HL-60 (cell line): ENCODE measurements at regions not wholly inside any gene's neighbourhood (a gene's known extent, or its start where the extent isn't known, plus 50 kb on each side); places are given as distances from the start of the nearest gene placed in this dataset.
"Not testable (repeated sequence)": the region's sequence is repeated elsewhere in the genome, so short reads cannot be mapped to it uniquely, and the experiment has no call there.

Experiments
- CTCF ChIP-seq: IDR thresholded peaks from one replicate; pipeline ENCODE4 v1.5.1; 2011; ENCODE audit warnings: low read length, control low read depth, inconsistent platforms; ENCODE audit not compliant: insufficient read depth
- POLR2AphosphoS5 ChIP-seq: IDR thresholded peaks from 2 replicates; pipeline ENCODE4 v1.6.1; 2012; ENCODE audit warnings: low read depth

DNA sequence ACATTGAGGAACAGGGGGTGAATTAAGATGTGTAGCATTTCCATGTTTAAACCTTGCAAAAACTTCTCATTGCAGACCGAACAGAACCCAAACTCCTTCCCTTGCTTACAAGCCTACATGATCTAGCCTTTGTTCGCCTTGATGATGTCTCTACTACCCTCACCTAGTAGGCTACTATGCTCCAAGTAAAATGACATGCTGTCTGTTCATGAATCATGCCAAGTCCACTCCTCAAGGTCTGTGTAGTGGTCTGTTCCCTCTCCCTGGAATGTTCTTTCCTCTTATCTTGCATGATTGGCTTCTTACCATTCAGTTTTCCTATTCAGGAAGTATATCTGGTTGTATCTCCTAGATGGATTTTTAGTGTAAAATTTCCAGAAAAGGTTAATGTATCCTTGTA lies 4778.6 kb upstream of the OR11H1 start:
- not testable (repeated sequence) for TF ChIP-seq CTCF, POLR2AphosphoS5
